22Rv1 (cell line): ENCODE measurements at regions not wholly inside any gene's neighbourhood (a gene's known extent, or its start where the extent isn't known, plus 50 kb on each side); places are given as distances from the start of the nearest gene placed in this dataset.

Source experiments
- CTCF ChIP-seq: fragments of 450-650 bp; IDR thresholded peaks from 2 replicates; pipeline ENCODE4 v1.5.1; 2017; ENCODE audit warnings: mild to moderate bottlenecking
- ZFX ChIP-seq: fragments of 450-650 bp; IDR thresholded peaks from 2 replicates; pipeline ENCODE4 v1.6.1; 2017; ENCODE audit warnings: antibody characterized with exemption, borderline replicate concordance

- TF ChIP-seq CTCF (no peak), ZFX (no peak)
Observed at GRCh38 chr7:156158213-156158612, 345.9 kb upstream of the SHH start.
